ENCODE measurements at regions not wholly inside any gene's neighbourhood (a gene's known extent, or its start where the extent isn't known, plus 50 kb on each side); places are given as distances from the start of the nearest gene placed in this dataset.
"Not testable (repeated sequence)": the region's sequence is repeated elsewhere in the genome, so short reads cannot be mapped to it uniquely, and the experiment has no call there.

DNA sequence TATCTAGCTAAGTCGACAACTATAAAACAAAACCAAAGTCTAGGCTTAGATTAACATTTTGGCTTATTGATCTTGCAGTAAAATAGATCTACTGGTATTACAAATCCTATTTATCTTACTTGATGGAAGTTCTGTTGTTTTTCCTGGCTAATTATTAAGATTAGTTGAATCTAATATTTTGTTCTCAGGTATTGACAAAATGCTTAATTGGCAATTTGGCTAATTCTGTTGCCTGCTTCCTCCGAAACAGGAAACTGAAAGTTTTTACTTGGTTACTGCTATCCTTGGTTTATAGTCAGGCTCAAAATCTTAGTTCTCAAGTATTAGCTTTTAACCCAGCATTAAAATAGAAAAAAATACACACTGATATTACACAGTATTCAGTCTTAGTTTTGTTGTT, 820.5 kb downstream of the NR2F1-AS1 start:
- DNase-seq, result no peak

DNA sequence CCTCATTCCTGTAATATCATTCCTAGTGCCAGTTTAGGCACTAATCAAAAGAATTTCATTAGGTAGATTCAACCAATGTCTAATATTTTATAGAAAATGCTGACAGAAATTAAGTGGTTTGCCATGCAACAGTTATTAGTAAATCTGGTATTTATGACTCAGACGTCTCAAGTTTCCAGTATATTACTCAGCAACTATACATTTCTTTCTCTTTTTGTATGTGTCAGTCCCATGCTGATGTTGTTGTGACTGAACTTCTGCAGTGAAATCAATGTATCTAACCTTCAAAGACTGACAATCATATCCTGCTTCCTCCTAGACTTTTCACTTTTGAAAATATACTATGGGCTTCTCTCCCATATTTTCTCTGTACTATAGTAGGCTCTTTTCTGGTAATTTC, 822.5 kb downstream of the NR2F1-AS1 start:
- no peak for DNase-seq

DNA sequence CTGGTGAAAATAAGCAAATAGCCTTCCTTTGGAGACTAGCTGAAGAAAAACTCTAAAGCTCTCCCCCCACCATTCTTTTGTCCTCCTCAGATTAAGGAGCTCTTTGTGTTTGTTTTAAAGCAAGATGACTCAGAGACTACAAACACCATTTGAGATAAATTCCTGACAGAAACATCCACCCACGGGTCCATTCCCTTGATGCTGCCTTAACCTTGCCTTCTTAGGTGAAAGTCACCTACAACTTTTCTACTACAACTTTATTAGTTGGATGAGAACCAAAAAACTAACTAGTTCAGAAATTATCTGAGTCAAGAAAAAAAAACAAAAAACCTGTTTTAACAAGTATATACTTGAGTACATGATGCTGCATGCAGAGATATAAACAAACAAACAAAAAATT, 831.1 kb downstream of the NR2F1-AS1 start:
- DNase-seq, result no peak

GRCh38 chr5:92748072-92748676, 832.8 kb downstream of the NR2F1-AS1 start:
- DNase-seq, result no peak

DNA sequence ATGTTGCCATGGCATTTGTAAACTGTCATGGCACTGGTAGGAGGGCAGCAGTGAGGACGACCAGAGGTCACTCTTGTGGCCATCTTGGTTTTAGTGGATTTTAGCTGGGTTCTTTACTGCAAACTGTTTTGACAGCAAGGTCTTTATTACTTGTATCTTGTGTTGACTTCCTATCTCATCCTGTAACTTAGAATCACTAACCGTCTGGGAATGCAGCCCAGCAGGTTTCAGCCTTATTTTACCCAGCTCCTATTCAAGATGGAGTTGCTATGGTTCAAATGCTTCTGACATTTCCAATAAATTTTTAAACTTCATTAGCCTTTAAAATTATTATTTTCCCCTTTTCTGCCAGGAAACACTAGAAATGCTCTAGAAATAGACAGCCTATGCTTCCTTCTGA, 839.1 kb downstream of the NR2F1-AS1 start:
- no peak for DNase-seq

DNA sequence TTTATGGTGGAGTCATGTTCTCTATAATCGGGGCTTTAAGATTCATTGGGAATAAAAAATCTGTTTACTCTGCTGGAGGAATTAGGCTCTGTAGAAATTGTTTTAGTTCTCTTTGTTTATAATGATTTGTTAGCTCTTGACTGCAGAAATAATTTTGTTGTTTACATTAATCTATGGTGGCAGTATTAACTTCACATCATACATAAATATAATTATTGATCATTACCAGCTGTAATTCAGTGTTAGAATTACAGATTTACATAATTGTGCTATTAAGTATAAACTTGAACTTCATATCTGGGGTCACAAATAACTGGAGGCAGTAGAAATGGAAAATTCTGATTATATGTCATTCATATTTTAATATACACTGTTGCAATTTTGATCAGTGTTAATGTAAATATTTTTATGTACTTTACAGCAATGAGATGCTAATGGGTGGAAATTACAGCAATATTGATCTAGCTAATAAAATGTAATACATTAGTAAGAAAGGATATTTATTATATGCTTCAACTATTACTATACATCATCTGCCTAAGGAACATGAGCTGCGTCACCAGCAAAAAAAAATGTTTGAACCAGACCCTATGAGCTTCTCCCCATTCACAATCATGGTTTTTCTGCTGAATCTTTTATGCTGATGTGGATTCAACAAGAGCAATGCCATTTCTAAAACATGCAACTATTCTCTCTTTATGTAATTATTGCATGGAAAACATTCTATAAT, 846.6 kb downstream of the NR2F1-AS1 start:
- DNase-seq, result no peak

DNA sequence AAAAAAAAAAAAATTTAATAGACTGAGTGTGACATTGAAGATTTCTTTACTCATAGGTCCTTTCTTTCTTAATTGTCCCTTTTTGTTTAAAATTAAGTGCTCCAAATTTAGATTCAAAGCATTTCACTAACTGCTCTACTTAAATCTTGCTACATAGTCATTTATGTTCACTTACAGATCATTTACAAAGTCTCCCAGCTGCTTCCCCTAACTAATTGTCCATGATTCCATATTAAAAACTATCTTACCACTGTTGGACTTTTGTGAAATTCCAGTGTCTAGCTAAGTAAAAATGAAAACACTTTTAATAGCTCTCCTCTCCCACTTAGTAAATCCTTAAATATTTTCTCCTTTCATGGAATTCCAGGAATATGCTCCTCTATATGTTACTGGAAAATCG, 850.5 kb downstream of the NR2F1-AS1 start:
- no peak for DNase-seq

DNA sequence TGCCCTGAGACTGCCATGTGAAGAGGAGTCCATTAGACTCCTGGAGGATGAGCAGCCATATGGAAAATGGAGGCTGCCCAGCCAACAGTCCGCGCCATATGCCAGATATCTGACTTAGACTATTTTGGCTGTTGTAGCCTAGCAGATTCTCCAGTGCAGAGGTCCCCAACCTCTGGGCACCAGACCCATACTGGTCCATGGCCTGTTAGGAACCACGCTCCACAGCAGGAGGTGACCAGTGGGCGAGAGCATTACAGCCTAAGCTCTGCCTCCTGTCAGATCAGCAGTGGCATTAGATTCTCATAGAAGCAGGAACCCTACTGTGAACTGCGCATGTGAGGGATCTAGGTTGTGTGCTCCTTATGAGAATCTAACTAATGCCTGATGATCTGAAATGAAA, 851.9 kb downstream of the NR2F1-AS1 start:
- DNase-seq, result no peak

DNA sequence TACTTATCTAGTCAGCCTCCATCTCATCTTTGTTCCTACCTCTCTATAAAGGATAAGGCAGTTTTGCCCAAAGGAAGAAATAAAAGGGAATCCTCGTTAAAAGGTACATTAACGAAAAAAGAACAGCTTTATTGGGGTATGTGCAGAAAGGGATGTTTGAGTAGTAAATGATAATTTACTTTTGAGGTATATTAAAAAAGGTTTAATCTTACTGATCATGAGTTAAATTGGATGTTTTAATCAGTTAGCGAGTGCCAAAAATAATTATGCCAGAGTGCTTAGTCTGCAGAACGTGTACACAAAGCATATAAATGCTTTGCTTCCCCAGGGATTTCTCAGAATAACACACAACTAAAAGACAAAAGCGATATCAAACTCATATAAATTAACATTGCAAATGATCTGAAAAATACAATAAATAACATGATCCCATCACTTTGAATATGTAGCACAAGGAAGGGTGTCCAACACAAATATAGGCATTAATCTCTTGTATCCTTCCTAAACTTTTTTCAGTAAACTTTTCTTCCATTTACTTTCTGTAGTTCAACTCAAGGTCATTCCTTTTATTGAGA, 865.0 kb downstream of the NR2F1-AS1 start:
- no peak for DNase-seq

GRCh38 chr5:92713826-92714225, 867.2 kb downstream of the NR2F1-AS1 start:
- no peak for DNase-seq

- DNase-seq, result no peak
These were observed 867.7 kb downstream of the NR2F1-AS1 start for GRCh38 chr5:92713335-92713743.

DNA sequence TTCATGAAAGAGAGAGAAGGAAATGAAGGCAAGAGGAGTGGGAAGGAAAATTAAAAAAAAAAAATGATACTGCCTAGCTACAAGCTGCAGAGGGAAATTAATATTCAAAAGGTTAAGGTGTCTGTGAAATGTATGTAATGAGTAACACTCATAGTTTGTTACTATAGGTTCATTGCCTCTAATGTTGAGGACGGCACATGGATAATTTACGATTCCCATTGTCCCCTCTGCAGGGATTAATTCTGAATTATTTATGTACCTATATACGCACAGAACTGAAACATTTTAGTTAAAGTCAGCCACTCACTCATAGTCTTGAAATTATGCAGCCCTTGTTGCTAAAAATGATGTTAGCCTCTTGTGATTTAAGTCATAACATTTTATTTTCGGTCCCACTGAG, 869.1 kb downstream of the NR2F1-AS1 start:
- no peak for DNase-seq

DNA sequence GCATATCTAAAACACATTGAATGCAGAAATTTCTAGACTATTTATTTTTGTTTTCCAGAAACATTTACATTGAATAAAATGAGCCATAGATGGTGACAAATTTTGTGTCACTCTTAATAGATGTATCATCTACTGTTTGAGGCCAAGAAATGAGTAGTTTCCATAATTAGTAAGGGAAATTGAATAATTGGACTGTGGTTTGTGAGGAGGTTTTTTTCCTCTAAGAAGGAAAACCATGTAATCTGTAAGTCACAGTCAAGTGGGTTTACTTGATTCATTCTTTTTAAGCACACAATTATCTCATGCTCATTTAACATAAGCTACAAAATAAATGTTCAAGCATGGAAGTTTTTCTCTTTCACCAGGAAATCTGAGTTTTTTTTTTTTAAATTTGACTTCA, 876.4 kb downstream of the NR2F1-AS1 start:
- no peak for DNase-seq

DNA sequence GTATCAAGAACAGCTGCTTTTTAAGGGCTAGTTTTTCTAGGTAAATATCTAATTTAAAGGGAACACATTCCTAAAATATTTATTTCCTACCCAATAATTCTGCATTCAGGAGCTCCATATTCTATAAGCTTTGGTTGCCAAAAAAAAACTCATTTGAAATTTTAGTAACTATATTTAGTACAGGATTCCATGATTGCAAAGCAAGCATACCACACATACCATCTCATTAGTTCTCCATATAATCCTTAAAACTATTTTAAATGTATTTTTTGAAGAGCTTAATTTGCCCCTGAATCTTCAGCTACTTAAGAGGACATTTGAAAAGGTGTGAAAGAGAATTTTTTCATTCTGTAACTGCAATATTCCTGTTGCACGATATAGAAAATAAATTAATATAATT, 877.0 kb downstream of the NR2F1-AS1 start:
- no peak for DNase-seq

GRCh38 chr5:92695123-92696003, 885.7 kb downstream of the NR2F1-AS1 start:
- no peak for DNase-seq

DNA sequence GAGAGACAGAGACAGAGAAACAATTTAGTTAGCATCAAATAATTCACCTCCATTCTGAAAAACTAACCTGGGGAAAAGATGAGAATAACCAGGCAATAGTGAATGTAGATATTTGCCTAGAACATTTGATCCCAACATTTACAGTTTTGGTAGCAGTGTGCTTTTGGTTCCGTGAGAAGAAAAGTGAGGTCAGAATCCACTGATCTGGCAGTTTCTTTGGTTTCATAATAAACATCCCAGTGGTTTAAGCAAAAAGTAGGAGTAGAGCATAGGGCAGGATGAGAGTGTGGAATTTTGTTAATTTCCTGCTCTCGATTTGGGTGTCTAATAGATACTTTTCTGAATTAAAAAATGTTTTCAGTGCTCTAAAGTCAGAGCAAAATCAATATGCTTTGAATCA, 887.0 kb downstream of the NR2F1-AS1 start:
- no peak for DNase-seq

GRCh38 chr5:92691955-92692354, 889.1 kb downstream of the NR2F1-AS1 start:
- DNase-seq, result not testable (repeated sequence)

GRCh38 chr5:92687821-92688722, 892.9 kb downstream of the NR2F1-AS1 start:
- no peak for DNase-seq

DNA sequence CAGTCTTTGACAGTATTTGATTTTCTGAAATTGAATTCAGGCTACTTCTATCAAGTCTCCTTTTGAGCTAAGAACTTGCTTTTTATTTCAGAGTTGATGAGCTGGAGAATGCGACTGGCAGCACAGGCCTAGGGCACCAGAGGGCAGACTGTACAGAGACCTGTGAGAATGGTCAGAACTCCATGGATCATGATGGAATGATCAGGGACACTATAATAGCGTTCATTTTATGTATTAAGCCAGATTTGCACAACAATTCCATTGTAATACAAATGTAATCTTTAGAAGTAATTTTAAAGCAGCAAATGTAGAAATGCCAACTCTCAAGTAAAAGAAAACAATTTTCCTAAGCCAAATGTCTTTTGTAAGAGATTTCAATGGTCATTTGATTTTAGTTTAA, 902.4 kb downstream of the NR2F1-AS1 start:
- DNase-seq, result no peak

DNA sequence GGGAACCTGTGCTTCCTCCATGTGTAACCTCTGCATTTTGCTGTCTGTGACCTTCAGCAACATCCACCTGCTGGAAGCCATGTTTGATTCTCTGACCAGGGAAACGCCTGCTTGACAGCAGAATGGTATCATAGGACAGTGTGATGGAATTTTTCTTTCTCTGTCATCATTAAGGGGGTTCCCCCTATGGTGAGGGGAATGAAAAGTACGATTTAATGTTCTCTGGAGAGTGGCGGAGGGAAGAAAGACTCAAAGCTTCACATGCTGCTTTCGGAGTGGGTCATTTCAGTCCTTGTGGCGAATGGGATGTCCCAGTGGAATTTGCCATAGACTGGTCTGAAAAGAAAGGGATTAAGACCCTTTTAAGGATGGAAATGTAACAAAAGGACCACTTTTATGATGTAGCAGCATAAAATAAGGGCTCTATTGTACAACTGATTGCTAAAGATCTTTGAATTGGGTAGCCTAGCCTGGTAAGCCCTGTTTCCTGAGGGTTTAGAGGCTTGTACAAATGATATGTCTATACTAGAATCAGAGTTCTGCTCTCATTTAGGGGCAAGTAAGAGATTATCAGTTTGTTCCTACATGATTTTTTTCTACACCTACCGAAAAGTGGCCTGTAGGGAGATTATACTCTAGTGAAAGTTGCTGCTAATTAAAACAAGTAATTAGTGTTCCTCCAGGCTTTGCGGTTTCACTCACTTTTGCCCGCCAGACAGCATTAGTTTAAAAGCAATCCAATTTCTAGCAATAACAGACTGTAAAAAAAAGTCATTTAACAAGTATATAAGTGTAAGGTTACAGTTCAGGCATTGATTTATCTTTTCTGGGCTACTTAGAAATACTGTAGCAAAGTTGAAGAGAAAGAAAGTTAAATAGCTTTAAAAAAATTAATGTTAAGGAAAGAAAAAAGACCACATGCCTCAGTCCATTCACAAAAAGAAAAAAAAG, 904.5 kb downstream of the NR2F1-AS1 start:
- no peak for DNase-seq

GRCh38 chr5:92674321-92674720, 906.7 kb downstream of the NR2F1-AS1 start:
- DNase-seq, result no peak
